NCI-H2029 treated with DMSO at 0.1 percent for 48 hours (cell line): ENCODE measurements at regions not wholly inside any gene's neighbourhood (a gene's known extent, or its start where the extent isn't known, plus 50 kb on each side); places are given as distances from the start of the nearest gene placed in this dataset.
"Not testable (repeated sequence)": the region's sequence is repeated elsewhere in the genome, so short reads cannot be mapped to it uniquely, and the experiment has no call there.

ENCODE experiments used
- DNase-seq: peaks from one replicate; lab custom pipeline; 2025; lab: John Stamatoyannopoulos, UW

DNA sequence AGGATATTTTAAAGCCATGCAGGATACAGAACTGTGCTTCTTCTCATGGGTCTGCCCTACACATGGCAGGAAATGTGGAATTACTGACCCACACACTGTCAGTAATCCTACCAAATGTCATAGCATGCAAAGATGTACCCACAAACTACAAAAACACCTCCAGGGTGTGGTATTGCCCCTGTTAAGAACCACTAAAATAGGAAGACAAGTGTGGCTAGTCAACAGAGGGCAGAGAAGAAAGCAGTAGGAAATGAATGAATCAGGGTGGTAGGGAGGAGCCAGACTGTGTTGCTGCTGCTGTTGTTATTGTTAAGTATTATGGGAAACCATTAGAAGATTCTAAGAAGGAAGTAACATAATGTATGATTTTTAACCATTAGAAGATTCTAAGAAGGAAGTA lies 556.7 kb upstream of the ACVR2A start:
- DNase-seq, result no peak

- no peak for DNase-seq
Measured at GRCh38 chr2:147275943-147276342, 568.9 kb upstream of the ACVR2A start.

GRCh38 chr2:147273628-147274027 lies 571.2 kb upstream of the ACVR2A start:
- no peak for DNase-seq

DNA sequence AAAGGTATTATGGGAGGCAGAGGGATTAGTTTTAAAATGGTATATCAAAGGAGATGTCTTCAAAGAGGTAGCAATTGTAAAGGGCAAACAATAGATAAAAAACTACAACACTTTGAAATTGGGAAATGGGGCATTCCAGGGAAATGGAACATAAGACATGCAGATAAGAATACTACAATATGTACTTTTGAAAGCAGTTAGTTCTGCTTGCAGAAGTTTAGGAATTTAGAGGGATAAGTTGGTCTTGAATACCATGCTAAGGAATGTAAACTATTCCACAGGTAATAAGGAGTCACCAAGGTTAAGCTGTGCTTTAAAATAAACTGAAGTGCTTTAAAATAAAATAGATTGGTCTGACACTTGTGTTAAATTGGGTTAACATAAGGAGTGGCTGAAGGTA lies 571.7 kb upstream of the ACVR2A start:
- DNase-seq, result no peak

DNA sequence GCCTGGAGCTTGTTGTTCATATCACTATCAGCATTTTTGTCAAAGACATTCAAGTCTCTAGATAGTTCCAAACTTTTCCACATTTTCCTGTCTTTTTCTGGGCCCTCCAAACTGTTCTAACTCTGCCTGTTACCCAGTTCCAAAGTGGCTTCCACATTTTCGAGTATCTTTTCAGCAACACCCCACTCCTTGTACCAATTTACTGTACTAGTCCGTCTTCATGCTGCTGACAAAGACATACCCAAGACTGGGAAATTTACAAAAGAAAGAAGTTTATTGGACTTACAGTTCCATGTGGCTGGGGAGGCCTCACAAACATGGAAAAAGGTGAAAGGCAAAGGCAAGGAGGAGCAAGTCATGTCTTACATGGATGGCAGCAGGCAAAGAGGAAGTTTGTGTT lies 575.2 kb upstream of the ACVR2A start:
- not testable (repeated sequence) for DNase-seq

- DNase-seq, result no peak
Measured at GRCh38 chr2:147260241-147260640, 584.6 kb upstream of the ACVR2A start.

DNA sequence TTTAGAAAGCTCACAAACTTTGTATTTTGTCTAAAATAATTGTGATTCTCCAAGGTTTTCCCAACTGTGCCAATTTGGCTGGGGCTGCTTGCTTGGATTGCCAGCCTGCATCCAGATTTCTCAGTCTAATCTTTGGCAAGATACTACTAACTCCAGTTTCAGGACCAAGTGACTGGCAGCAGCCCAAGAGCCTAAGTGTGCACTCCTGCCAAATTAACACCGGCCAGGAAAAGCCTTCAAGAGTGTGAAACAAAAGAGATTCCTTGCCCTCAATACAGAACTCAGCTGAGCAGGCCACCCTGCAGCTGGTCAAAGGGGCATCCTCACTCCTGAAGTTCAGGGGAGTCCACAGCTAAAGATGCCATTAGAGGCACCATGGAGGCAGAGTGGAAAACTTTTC lies 589.0 kb upstream of the ACVR2A start:
- DNase-seq, result peak; percentile 16

GRCh38 chr2:147250652-147251356 lies 594.0 kb upstream of the ACVR2A start:
- DNase-seq, result no peak

DNA sequence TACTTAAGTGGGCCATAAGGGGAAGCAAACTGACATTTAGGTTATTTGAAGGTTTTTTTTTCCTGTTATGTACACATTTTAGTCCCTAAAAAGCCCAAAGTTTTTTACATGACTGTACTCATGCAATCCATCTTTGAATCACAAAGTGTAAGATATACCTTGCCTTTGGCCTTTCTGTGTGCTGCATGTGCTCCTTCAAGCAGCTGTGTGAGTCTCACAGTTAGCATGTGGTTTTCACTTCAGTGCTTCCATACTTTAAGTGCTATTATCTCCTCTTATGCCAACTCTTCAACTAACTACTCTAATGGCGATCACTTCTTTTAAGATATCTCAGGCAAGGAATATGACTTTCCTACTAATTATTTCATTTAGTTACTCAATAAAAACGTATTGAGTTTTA lies 597.1 kb upstream of the ACVR2A start:
- no peak for DNase-seq

DNA sequence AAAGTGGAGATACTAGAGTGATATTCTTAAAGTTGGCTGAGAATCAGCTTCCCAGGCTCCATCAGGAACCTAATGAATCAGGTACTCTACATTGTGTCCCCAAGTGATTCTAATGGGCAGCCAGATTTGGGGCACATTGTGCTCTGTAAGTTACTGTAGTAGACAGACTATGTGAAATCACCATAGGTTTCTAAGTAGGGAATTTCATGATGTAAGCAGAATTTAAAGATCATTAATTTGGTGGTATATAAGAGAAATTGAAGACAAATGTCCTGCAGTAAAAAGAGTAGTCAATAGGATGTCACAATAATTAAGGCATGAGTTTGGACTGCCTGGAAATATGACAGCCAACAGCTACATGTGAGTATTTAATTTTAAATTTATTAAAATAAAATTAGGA lies 602.4 kb upstream of the ACVR2A start:
- no peak for DNase-seq

GRCh38 chr2:147236601-147237000 lies 608.2 kb upstream of the ACVR2A start:
- DNase-seq, result no peak

GRCh38 chr2:147232225-147232669 lies 612.6 kb upstream of the ACVR2A start:
- DNase-seq, result peak; percentile 26

GRCh38 chr2:147231607-147232006 lies 613.2 kb upstream of the ACVR2A start:
- DNase-seq, result no peak

DNA sequence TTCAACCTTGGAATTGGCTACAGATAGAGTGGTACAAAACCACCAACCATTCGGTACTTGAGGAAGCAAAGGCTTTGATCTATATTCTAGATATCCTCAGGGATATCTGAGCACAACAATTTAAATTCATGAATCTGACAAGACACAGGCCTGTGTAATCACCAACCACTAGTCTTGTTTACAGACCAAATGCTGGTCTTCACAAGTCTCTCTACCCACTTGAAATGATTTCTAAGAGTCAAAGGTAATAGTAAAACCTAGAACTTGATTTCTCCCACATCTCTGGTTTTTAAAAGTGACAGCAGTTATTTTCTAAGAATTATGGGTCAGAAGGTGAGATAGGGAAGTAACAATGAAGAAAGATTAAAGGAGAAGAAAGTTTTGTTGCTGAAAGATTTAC lies 613.7 kb upstream of the ACVR2A start:
- DNase-seq, result no peak

GRCh38 chr2:147227313-147227712 lies 617.5 kb upstream of the ACVR2A start:
- no peak for DNase-seq

DNA sequence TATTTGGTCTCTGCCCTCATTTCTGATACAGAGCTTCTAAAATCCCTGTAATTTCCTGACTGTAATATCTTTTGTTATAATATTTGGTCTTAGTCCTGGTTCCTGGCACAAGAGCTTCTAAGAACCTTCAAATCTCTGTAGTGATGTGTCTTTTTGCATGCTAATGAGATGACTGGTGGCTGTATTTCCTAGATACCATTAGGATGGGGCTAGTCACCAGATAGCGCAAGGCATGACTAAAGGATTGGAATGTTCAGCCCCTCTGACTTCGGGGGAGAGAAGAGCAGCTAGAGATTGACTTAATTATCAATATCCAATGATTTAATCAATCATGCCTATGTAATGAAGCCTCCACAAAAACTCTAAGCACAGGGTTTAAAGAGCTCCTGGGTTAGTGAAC lies 620.8 kb upstream of the ACVR2A start:
- no peak for DNase-seq

GRCh38 chr2:147223553-147224060 lies 621.2 kb upstream of the ACVR2A start:
- DNase-seq, result no peak

DNA sequence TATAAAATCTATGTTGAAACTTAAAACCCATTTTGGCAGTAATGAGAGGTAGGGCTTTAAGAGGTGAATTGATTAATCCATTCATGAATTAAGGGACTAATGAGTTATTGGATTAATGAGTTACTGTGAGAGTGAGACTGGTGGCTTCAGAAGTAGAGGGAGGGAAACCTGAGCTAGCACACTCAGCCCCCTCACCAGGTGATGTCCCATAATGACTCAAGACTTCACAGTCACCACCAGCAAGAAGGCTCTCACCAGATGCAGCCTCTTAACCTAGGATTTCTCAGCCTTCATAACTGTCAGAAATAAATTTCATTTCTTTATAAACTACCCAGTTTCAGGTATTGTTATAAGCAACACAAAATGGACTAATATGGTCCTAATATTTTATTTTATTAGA lies 621.7 kb upstream of the ACVR2A start:
- DNase-seq, result no peak

DNA sequence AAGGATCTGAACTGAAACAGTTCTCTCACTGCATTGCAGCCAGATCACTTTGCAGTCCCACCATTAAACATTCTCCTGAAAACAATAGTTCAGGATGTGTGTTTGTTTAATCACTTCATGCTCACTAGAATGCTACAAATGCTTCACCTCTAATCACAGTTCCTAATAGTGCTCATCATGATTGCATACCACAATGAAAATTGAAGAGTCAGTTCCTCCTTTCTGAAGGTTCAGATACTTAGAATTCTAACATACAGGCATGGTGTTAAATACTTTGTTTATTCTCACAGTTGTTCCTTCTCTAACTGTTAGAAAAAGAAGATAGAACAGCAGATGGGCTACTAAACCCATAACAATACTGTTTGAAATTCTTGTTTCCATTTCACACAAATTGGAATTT lies 622.3 kb upstream of the ACVR2A start:
- no peak for DNase-seq

DNA sequence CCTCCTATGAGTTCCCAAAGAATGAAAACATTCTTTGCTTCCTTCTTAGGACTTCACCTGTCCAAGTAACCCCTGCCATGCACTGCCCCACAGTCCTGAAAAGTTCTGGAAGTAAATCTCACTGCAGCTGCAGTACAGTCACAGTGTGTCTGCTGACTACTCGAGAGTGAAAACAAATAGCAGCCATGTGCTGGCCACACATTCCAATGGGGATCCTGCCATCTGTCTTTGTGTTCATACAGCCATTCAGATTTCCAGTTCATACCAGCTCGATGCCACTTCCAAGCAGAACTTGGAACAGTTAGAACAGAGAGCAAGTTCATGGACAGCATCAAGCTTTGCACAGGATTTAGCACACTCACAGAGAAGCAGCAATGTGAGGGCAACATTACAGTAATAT lies 629.9 kb upstream of the ACVR2A start:
- DNase-seq, result peak; percentile 23

- DNase-seq, result no peak
Measured at GRCh38 chr2:147211484-147211883, 633.3 kb upstream of the ACVR2A start.

DNA sequence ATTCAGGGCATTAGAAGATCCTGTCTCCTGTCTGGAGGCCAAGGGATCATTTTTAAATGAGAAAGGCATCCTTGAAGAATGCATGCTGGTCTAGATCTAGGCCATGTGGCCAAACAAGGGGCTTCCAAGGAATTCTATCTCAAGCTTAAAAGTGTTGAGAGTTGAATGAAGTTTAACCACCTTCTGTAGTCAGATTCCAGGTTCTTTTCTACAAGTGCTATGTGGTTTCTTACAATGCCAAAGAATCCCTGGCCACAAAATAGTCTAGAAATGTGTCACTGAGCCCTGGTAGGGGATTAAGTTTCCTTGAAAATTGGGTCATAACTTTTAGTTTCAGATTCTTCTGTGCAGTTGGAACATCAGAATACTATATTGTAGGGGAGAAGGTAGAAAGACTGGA lies 640.7 kb upstream of the ACVR2A start:
- no peak for DNase-seq

DNA sequence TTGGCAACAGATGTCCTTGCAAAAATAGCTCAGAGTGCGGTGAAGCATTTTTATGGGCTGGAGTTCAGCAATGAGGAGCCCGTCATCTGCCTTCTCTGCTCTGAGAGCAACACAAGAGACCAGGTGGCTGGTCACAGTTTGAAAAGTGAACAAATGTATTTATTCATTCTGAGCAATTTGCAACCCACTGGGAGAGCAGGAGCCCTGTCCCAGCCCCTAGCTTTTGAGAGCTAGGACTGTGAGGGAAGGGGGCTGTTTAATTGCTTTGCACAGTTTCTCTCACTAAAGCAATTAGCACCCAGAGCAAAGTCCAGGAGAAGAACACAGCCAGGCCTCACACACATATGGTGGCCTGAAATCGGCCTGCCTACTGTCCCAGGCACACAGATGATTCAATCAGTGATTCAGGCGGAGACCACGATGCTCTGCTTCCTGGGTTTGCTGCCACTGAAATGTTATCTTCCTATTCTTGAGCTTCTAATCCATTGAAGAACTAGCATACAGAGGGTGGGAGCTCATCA lies 646.1 kb upstream of the ACVR2A start:
- DNase-seq, result no peak
